DOHH2 (cell line): ENCODE measurements at regions not wholly inside any gene's neighbourhood (a gene's known extent, or its start where the extent isn't known, plus 50 kb on each side); places are given as distances from the start of the nearest gene placed in this dataset.

Experiments
- CTCF ChIP-seq: fragments of 200-600 bp; sonication (generic); IDR thresholded peaks from one replicate; pipeline ENCODE4 v1.5.1; 2014; ENCODE audit warnings: antibody characterized with exemption, mild to moderate bottlenecking, low read depth, low read length; ENCODE audit not compliant: poor library complexity, severe bottlenecking
- EZH2phosphoT487 ChIP-seq: fragments of 200-600 bp; sonication (generic); IDR thresholded peaks from 2 replicates; pipeline ENCODE4 v1.6.1; 2017; ENCODE audit warnings: borderline replicate concordance, mild to moderate bottlenecking, antibody characterized with exemption, low read length, moderate library complexity, mixed read lengths

DNA sequence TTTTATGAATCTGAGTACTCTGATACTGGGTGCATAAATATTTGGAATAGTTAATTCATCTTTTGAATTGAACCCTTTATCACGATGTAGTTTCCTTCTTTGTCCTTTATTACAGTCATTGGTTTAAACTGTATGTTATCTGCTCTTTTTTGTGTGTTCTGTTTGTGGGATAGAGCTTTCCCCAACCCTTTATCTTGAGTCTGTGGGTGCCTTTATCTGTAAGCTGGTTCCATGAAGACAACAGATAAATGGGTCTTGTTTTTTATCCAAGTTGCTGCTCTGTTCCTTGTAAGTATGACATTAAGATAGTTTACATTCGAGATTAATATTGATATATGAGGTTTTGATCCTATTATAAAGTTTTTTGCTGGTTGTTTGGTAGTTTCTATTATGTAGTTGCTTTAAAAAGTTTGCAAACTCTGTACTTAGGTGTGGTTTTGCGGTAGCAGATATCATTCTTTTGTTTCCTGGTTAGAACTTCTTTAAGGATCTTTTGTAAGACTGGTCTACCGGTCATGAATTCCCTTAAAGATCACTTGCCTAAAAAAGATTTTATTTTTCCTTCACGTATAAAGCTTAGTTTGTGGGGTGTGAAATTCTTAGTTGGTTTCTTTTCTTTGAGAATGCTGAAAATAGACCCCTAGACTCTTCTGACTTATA lies 1451.3 kb upstream of the SLC39A10 start:
- no peak for TF ChIP-seq CTCF
- TF ChIP-seq EZH2phosphoT487, result no peak
